Superior temporal gyrus (tissue), 1 donor: ENCODE measurements at regions not wholly inside any gene's neighbourhood (a gene's known extent, or its start where the extent isn't known, plus 50 kb on each side); places are given as distances from the start of the nearest gene placed in this dataset.

Experiments used
- DNase-seq: peaks from one replicate; pipeline ENCODE4 v3.0.0-alpha.2; 2016; ENCODE audit errors: extremely low spot score

DNA sequence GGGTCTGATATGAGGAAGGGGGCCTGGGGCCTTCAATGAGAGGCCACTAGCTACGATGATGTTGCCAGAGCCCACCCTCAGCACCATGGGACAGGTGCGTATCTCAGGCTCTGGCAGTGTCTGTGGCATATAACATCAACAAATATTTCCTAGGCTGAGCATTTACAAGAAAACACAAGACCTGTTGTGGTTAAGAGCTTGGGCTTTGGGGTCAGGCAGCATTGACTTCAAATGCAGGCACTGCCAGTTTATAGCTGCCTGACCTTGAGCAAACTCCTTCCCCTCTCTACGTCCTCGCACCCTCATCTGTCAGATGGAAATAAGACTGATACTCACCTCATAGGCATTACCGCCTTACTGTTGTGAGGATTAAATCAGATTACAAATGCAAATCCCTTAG is 156.0 kb downstream of the KATNAL1 start:
- no peak for DNase-seq

DNA sequence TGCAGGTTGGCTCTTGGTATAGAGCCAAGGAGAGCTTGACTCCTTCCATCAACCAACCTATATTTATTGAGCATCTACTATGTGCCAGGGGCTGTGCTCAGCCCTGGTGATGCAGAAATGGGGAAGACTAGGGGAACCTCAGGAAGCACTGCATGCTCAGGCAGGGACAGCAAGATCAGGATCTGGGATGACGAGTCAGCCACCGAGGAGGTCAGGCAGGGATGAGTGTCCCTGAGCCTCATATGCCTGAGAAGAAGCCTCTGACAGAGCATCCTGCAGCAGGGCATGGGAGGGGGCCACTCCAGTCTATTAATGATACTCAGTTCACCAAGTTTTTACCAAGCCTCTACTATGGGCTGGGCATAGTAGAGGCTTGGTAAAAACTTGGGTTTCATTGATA is 158.1 kb downstream of the KATNAL1 start:
- DNase-seq, result no peak

GRCh38 chr13:30148786-30149185 is 158.6 kb downstream of the KATNAL1 start:
- DNase-seq, result no peak

- DNase-seq, result no peak
Measured at GRCh38 chr13:30148171-30148754, 159.1 kb downstream of the KATNAL1 start.

- no peak for DNase-seq
Measured at GRCh38 chr13:30147421-30147820, 159.9 kb downstream of the KATNAL1 start.

- DNase-seq, result no peak
Measured at GRCh38 chr13:30147015-30147414, 160.3 kb downstream of the KATNAL1 start.

GRCh38 chr13:30145709-30146367 is 161.5 kb downstream of the KATNAL1 start:
- no peak for DNase-seq

- no peak for DNase-seq
Measured at GRCh38 chr13:30143666-30144400, 163.5 kb downstream of the KATNAL1 start.

GRCh38 chr13:30142486-30143211 is 164.7 kb downstream of the KATNAL1 start:
- no peak for DNase-seq

- no peak for DNase-seq
Measured at GRCh38 chr13:30141775-30142485, 165.4 kb downstream of the KATNAL1 start.

- no peak for DNase-seq
Measured at GRCh38 chr13:30140973-30141372, 166.4 kb downstream of the KATNAL1 start.

DNA sequence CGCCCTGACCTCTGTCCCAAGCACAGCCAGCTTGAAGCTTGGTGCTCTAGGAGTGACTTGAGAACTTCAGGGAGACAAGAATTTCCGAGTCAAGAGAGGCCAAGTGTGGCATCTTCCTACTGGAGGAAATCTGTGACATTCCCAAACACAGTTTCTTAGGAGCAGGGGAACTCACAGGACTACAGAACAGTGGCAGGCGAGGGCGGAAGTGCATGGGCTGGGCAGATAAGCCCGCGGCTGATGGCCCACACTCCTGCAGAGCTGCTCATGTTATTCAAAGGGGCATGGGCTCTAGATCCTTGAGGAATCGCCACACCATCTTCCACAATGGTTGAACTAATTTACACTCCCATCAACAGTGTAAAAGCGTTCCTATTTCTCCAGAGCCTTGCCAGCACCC is 168.8 kb downstream of the KATNAL1 start:
- no peak for DNase-seq

DNA sequence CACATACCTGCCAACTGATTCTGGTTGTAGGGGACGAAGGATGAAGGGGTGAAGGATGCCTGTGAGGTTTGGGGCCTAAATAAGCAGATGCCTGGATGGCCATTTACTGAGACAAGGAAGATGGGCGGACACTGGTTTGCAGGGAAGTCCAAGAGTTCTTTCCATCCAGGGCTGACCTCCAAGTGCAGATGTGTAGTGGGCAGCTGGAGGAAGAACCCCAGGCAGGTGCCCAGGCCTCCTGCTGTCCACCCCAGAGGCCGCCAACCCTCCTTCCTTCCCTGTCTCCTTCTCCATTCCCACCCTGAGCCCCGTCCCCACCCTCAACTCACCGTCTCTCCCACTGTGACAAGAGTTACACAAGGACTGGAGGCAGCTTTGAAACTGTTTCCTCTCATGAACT is 171.5 kb downstream of the KATNAL1 start:
- DNase-seq, result no peak

- no peak for DNase-seq
Measured at GRCh38 chr13:30135351-30135750, 172.0 kb downstream of the KATNAL1 start.

DNA sequence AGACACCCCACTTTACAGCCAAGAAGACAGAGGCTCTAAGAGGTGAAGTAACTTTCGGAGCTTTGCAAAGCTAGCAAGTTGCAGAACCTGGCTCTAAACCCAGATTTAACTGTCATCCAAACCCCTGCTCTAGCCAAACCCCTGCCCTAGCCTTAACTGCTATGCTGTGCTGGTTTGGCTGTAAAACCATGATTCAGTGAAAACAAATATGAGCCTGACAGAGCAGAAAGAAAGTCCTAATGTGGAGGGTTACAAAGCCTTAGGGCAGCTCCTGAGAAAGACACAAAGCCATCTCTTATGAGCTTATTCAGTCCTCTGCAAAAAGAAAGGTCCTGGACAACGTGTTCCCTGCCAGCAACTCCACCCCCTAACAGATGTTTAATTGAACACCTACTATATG is 172.8 kb downstream of the KATNAL1 start:
- DNase-seq, result no peak

GRCh38 chr13:30133996-30134395 is 173.4 kb downstream of the KATNAL1 start:
- peak; percentile 46 for DNase-seq

GRCh38 chr13:30133554-30133912 is 173.8 kb downstream of the KATNAL1 start:
- no peak for DNase-seq

DNA sequence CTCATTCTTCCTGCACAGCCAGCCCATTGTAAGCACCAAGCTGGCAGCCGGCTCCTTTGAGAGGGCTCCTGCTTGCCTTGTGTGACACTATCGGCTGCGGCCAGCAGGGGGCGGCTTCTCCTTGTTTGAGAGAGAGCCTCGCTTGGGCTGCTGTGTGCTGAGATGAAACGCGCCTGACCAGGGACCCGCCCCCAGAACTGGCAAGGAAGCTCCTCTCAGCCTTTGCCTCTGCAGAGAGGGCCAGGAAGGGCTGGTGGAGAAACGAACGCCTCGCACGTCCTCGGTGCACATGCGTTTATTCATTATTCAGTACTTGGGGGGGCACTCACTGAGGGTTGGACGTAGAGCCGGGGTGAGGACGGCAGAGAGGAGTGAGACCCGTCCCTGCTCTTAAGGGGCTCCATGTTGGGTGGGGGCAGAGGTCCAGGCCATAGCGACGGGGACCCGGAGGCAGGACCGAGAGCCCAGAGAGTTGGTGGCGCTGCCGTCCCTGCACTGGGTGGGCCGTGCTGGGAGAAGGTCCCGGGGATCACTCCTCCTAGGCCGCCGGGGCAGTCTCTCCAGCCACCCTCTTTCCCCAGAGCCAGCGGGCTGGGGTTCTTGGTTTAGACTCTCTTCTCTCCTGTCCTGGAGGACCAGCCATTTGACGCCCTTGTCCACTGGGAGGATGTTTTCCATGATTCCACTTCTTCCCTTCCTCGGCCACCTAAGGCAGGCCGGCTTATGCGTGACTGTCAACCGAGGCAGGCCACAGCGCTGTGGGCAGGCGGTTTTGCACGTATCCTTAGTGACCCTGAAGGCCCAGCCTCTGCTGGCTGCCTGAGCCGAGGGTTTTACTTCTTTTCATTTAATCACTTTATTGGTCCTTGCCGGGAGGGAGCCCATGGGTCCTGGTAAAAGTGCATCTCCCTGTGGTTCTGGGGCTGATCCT is 174.5 kb downstream of the KATNAL1 start:
- peak; percentile 97 for DNase-seq

- DNase-seq, result no peak
Measured at GRCh38 chr13:30129411-30129810, 177.9 kb downstream of the KATNAL1 start.

DNA sequence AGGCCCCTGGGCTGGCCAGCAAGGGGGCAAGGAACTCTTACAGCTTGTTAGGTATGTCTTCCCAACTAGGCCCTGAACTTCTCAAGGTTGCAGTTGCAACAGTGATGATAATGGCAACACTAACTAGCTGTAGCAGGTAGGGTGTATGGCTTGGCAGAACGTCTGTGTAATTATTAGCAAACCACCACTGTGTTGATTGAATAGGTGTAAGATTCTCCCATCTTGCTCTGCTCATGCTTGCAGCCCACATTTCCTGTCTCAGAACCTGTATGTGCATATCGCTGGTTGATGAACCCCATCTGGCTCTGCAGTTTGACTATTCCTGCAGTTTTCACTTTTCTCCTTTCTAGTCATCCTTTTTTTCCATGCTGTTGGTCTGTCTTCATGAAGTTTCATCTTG is 178.8 kb downstream of the KATNAL1 start:
- DNase-seq, result no peak

DNA sequence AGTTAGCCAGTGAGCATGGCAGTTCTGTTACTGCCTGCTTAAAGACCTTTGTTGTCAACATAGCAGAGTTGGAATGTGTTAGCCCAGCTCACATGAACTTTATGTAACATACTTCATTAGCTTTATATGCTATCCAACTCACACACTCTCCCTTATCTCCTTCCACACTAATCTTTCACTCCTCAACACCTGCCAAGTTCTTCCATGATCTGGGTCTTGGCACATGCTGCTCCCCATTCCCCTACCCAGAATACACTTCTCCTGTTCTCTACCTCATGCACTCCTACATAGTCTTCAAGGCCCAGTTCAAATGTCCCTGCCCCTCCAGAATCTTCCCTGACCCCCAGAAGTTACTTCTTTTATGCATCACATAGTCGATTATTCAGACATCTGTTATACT is 179.3 kb downstream of the KATNAL1 start:
- DNase-seq, result no peak
